ENCODE measurements at regions not wholly inside any gene's neighbourhood (a gene's known extent, or its start where the extent isn't known, plus 50 kb on each side); places are given as distances from the start of the nearest gene placed in this dataset.

DNA sequence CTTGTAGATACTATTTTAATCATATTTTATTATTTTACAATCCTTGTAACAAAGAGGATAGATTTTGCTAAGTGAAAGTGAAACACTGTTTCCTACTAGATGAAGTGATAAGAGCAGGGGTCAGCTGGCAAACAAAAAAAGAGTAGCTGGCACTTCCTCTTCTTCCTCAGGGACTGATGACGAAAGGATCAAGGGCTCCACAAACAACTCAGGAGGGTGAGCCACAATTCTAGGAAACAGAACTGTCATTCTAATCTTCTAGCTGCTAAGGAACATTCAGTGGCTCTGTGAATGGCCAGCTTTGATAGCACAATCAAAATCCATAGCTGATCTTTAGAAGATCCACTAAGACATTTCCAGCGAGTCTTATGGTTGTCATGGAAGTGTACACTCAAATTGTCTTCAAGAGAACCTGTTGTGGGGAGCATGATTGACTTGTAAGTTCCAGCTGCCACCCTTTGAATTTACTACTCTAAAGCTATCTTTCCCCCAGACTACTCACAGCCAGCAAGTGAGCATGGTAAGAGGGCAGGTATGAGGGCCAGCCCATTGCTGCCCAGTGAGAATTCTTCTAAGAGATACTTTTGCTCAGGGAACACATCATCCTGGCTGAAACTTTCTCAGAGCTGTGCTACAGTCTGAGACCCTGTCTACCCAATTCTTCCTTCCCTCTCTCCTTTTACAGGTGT lies 275.7 kb upstream of the RASGEF1B start:
- Histone ChIP-seq H3K4me1 (ENCODE audit: control insufficient read depth, low read length) (no peaks in the 10 kb centered on the region), H3K9me2 (replicated peaks; ENCODE audit: control insufficient read depth, low read length) (no peaks in the 10 kb centered on the region), H3K27me3 (ENCODE audit: control insufficient read depth, low read length) (no peaks in the 10 kb centered on the region), H3K4me3 (ENCODE audit: low read length) (no peak overlapping the region), H3F3A (ENCODE audit: control insufficient read depth, insufficient read depth) (no peaks in the 10 kb centered on the region), H3K79me2 (ENCODE audit: control insufficient read depth, low read length) (no peaks in the 10 kb centered on the region), H3K9me3 (ENCODE audit: control insufficient read depth, insufficient read depth, low read length) (no peaks in the 10 kb centered on the region), H3K4me2 (ENCODE audit: low read length) (no peak overlapping the region), H3K36me3 (ENCODE audit: control insufficient read depth, low read length) (no peaks in the 10 kb centered on the region), H4K20me1 (ENCODE audit: control insufficient read depth, insufficient read depth, low read depth, low read length) (no peaks in the 10 kb centered on the region), H3K27ac (ENCODE audit: low read depth, low read length) (no peak overlapping the region)
- TF ChIP-seq, protein P1, sequence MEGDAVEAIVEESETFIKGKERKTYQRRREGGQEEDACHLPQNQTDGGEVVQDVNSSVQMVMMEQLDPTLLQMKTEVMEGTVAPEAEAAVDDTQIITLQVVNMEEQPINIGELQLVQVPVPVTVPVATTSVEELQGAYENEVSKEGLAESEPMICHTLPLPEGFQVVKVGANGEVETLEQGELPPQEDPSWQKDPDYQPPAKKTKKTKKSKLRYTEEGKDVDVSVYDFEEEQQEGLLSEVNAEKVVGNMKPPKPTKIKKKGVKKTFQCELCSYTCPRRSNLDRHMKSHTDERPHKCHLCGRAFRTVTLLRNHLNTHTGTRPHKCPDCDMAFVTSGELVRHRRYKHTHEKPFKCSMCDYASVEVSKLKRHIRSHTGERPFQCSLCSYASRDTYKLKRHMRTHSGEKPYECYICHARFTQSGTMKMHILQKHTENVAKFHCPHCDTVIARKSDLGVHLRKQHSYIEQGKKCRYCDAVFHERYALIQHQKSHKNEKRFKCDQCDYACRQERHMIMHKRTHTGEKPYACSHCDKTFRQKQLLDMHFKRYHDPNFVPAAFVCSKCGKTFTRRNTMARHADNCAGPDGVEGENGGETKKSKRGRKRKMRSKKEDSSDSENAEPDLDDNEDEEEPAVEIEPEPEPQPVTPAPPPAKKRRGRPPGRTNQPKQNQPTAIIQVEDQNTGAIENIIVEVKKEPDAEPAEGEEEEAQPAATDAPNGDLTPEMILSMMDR (IDR thresholded peaks at IDR 0.05; ENCODE audit: low read depth, low read length, poor library complexity, severe bottlenecking): no peak
- no peak for TF ChIP-seq EZH2phosphoT487 (IDR thresholded peaks at IDR 0.05; ENCODE audit: borderline replicate concordance, low read length)

DNA sequence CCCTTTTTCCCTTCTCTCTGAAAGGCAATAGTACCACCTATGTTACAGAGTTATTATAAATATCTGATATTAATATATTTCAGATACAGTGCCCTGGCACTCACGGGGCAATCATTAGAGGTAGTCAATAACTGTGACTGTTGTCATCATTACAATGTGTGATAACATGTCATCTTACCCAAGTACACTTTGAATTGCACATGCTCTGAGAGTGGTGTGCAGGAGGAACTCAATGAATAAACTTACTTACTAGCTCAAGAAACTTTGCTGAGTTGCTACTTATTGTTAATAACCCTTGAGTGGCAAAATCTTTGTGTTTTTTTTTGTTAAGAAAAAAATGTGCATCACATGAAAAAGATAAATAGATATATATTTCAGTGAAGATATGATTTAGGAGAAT lies 275.1 kb upstream of the RASGEF1B start:
- Histone ChIP-seq H3K27ac (ENCODE audit: low read depth, low read length) (no peak overlapping the region), H3K79me2 (ENCODE audit: control insufficient read depth, low read length) (no peaks in the 10 kb centered on the region), H3K27me3 (ENCODE audit: control insufficient read depth, low read length) (no peaks in the 10 kb centered on the region), H3K4me2 (ENCODE audit: low read length) (no peak overlapping the region), H3K36me3 (ENCODE audit: control insufficient read depth, low read length) (no peaks in the 10 kb centered on the region), H3K4me3 (ENCODE audit: low read length) (no peak overlapping the region), H3K4me1 (ENCODE audit: control insufficient read depth, low read length) (no peaks in the 10 kb centered on the region), H4K20me1 (ENCODE audit: control insufficient read depth, insufficient read depth, low read depth, low read length) (no peaks in the 10 kb centered on the region), H3F3A (ENCODE audit: control insufficient read depth, insufficient read depth) (no peaks in the 10 kb centered on the region), H3K9me3 (ENCODE audit: control insufficient read depth, insufficient read depth, low read length) (no peaks in the 10 kb centered on the region), H3K9me2 (replicated peaks; ENCODE audit: control insufficient read depth, low read length) (no peaks in the 10 kb centered on the region)
- no peak for TF ChIP-seq EZH2phosphoT487 (IDR thresholded peaks at IDR 0.05; ENCODE audit: borderline replicate concordance, low read length)

DNA sequence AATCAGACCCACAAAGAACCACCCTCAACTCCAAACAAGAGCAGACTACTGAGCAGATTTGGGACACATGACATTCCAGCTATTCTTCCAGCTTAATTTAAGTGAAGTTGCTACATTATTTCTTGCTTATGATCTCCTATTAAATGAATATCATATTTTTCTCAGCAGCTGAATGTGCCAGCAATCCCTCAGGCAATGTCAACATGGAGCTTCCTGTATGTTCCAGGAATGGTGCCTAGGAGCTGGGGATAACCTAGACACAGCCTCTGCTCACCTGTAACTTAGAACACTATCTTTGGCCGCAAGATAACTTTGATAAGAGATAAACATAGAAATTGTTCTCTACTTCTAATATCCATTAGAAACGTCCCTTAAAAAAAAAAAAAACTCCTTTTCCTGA lies 274.4 kb upstream of the RASGEF1B start:
- no peak for TF ChIP-seq EZH2phosphoT487 (IDR thresholded peaks at IDR 0.05; ENCODE audit: borderline replicate concordance, low read length)
- TF ChIP-seq, protein P1 (IDR thresholded peaks at IDR 0.05; ENCODE audit: low read depth, low read length, poor library complexity, severe bottlenecking): no peak
- no peaks in the 10 kb centered on the region for H3K9me2 ChIP-seq (replicated peaks; ENCODE audit: control insufficient read depth, low read length)
- no peaks in the 10 kb centered on the region for H4K20me1 ChIP-seq (ENCODE audit: control insufficient read depth, insufficient read depth, low read depth, low read length)
- no peak overlapping the region for H3K4me3 ChIP-seq (ENCODE audit: low read length)
- H3K27me3 ChIP-seq (ENCODE audit: control insufficient read depth, low read length): no peaks in the 10 kb centered on the region
- H3K79me2 ChIP-seq (ENCODE audit: control insufficient read depth, low read length): no peaks in the 10 kb centered on the region
- no peaks in the 10 kb centered on the region for H3K36me3 ChIP-seq (ENCODE audit: control insufficient read depth, low read length)
- H3K4me1 ChIP-seq (ENCODE audit: control insufficient read depth, low read length): no peaks in the 10 kb centered on the region
- no peak overlapping the region for H3K27ac ChIP-seq (ENCODE audit: low read depth, low read length)
- H3K9me3 ChIP-seq (ENCODE audit: control insufficient read depth, insufficient read depth, low read length): no peaks in the 10 kb centered on the region
- no peak overlapping the region for H3K4me2 ChIP-seq (ENCODE audit: low read length)
- H3F3A ChIP-seq (ENCODE audit: control insufficient read depth, insufficient read depth): no peaks in the 10 kb centered on the region

DNA sequence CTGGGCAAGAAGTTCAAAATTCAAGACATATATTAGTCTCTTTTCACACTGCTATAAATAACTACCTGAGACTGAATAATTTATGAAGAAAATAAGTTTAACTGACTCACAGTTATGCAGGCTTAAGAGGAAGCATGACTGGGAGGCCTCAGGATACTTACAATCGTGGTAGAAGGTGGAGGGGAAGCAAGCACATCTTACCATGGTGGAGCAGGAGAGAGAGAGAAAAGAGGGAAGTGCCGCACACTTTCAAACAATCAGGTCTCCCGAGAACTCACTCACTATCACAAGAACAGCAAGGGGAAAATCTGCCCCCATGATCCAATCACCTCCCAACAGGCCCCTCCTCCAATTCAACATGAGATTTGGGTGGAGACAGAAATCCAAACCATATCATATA lies 273.3 kb upstream of the RASGEF1B start:
- no peaks in the 10 kb centered on the region for H3K27me3 ChIP-seq (ENCODE audit: control insufficient read depth, low read length)
- no peaks in the 10 kb centered on the region for H3K4me1 ChIP-seq (ENCODE audit: control insufficient read depth, low read length)
- H3F3A ChIP-seq (ENCODE audit: control insufficient read depth, insufficient read depth): no peaks in the 10 kb centered on the region
- no peaks in the 10 kb centered on the region for H3K9me3 ChIP-seq (ENCODE audit: control insufficient read depth, insufficient read depth, low read length)
- TF ChIP-seq EZH2phosphoT487 (IDR thresholded peaks at IDR 0.05; ENCODE audit: borderline replicate concordance, low read length): no peak
- TF ChIP-seq, protein P1 (IDR thresholded peaks at IDR 0.05; ENCODE audit: low read depth, low read length, poor library complexity, severe bottlenecking): no peak
- no peaks in the 10 kb centered on the region for H3K79me2 ChIP-seq (ENCODE audit: control insufficient read depth, low read length)
- no peaks in the 10 kb centered on the region for H3K36me3 ChIP-seq (ENCODE audit: control insufficient read depth, low read length)
- no peak overlapping the region for H3K27ac ChIP-seq (ENCODE audit: low read depth, low read length)
- H4K20me1 ChIP-seq (ENCODE audit: control insufficient read depth, insufficient read depth, low read depth, low read length): no peaks in the 10 kb centered on the region
- no peak overlapping the region for H3K4me2 ChIP-seq (ENCODE audit: low read length)
- H3K9me2 ChIP-seq (replicated peaks; ENCODE audit: control insufficient read depth, low read length): no peaks in the 10 kb centered on the region
- H3K4me3 ChIP-seq (ENCODE audit: low read length): no peak overlapping the region

All from DOHH2 (cell line).